ENCODE measurements at regions not wholly inside any gene's neighbourhood (a gene's known extent, or its start where the extent isn't known, plus 50 kb on each side); places are given as distances from the start of the nearest gene placed in this dataset.

DNA sequence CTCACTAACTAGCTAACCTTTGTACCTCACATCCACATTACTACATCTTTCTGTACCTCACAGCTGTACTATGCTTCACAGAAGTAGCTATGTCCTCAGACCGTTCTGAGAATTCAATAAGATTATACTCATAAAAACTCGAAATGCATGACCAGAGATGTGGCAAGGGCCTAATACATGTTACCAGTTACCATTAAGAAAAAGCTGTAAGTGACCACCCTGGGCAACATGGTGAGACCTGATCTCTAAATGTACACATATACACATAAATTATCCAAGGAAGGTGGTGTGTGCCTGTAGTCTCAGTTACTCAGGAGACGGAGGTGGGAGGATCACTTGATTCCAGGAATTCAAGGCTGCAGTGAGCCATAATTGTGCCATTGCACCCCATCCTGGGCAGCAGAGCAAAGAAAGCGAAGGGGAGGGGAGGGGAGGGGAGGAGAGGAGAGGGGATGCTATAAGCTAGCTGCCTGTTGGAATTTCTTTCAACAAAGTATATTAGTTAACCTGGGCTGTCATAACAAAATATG, 482.6 kb upstream of the ZNF717 start:
- TF ChIP-seq POLR2A (IDR thresholded peaks at IDR 0.05), result no peak
- no peak for TF ChIP-seq POLR2AphosphoS5 (IDR thresholded peaks at IDR 0.05)
- no peak for TF ChIP-seq EP300 (IDR thresholded peaks at IDR 0.05)
- TF ChIP-seq, protein P1, sequence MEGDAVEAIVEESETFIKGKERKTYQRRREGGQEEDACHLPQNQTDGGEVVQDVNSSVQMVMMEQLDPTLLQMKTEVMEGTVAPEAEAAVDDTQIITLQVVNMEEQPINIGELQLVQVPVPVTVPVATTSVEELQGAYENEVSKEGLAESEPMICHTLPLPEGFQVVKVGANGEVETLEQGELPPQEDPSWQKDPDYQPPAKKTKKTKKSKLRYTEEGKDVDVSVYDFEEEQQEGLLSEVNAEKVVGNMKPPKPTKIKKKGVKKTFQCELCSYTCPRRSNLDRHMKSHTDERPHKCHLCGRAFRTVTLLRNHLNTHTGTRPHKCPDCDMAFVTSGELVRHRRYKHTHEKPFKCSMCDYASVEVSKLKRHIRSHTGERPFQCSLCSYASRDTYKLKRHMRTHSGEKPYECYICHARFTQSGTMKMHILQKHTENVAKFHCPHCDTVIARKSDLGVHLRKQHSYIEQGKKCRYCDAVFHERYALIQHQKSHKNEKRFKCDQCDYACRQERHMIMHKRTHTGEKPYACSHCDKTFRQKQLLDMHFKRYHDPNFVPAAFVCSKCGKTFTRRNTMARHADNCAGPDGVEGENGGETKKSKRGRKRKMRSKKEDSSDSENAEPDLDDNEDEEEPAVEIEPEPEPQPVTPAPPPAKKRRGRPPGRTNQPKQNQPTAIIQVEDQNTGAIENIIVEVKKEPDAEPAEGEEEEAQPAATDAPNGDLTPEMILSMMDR (IDR thresholded peaks at IDR 0.05), result no peak
- Histone ChIP-seq H3K4me1 (no peaks in the 10 kb centered on the region), H3K9me3 (peaks cover 0 to 4% (median 0%) of the 10 kb centered on the region in 4 donors), H3K36me3 (no peaks in the 10 kb centered on the region), H3K27ac (no peak overlapping the region), H3K27me3 (no peaks in the 10 kb centered on the region), H3K4me3 (no peak overlapping the region)
- 43 to 65% (median 59%) methylated on average over 4 of the region's 4 CpGs for WGBS, 5 donors
- intact Hi-C loops (cut with DNase I; ENCODE audit: low total_unique reads), result no loop called here
- peak in 1 of 2 donors; percentile 1 for DNase-seq

DNA sequence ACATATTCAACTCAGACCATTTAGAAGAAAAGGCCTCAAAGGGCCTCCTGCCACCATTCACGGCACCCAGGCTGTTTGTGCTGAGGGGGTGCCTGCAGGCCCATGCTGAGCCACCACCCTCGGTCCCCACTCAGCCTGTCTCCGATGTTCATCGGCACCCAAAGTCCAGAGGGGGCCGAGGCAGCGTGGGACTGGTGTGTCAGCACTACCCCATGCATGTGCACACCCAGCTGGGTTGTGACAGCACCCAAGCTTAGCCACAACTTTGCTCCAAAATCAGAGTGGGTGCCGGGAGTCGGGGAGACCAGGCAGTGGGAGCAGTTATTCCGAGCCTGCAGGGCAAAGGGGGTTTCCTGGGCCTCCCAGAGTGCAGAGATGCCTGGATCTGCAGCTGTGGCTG, 508.5 kb upstream of the ZNF717 start:
- no peak for DNase-seq
- intact Hi-C loops (cut with DNase I; ENCODE audit: low total_unique reads), result no loop called here
- 79 to 89% (median 85%) methylated on average over 7 to 9 of the region's 9 CpGs for WGBS, 5 donors
- no peak overlapping the region for H3K27ac ChIP-seq
- TF ChIP-seq, protein P1 (IDR thresholded peaks at IDR 0.05), result no peak
- TF ChIP-seq POLR2AphosphoS5 (IDR thresholded peaks at IDR 0.05), result no peak
- no peak for TF ChIP-seq POLR2A (IDR thresholded peaks at IDR 0.05)
- TF ChIP-seq EP300 (IDR thresholded peaks at IDR 0.05), result no peak
- H3K36me3 ChIP-seq, result no peaks in the 10 kb centered on the region
- H3K4me3 ChIP-seq, result no peak overlapping the region
- H3K9me3 ChIP-seq, result peaks cover 0 to 14% (median 9%) of the 10 kb centered on the region in 4 donors
- no peaks in the 10 kb centered on the region for H3K27me3 ChIP-seq
- no peaks in the 10 kb centered on the region for H3K4me1 ChIP-seq

DNA sequence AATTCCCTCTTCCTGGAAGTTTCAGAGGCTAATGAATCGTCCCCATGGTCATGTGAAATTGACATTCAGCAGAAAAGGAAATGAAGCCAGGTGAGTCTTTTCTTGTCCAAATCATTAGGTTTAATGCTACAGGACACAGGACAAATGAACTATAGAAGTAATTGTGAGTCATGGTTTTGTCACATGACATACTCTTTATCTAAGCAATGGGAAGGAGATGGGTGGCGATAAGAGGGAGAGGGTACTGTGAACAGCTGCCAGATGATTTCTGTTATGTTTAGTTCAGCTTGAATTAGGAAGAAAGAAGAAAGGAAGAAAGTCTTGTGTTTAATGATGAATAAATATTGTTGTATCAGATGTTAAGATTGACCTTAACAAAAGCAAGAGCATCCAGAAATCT, 515.4 kb upstream of the ZNF717 start:
- intact Hi-C loops (cut with DNase I; ENCODE audit: low total_unique reads), result no loop called here
- TF ChIP-seq, protein P1 (IDR thresholded peaks at IDR 0.05), result no peak
- TF ChIP-seq POLR2A (IDR thresholded peaks at IDR 0.05) (no peak), EP300 (IDR thresholded peaks at IDR 0.05) (no peak)
- Histone ChIP-seq H3K4me1 (no peaks in the 10 kb centered on the region), H3K9me3 (peaks cover 0 to 7% (median 6%) of the 10 kb centered on the region in 4 donors), H3K27ac (no peak overlapping the region), H3K36me3 (no peaks in the 10 kb centered on the region), H3K27me3 (no peaks in the 10 kb centered on the region), H3K4me3 (no peak overlapping the region)
- WGBS, 5 donors, result 63 to 75% (median 70%) methylated on average over 2 of the region's 2 CpGs
- no peak for DNase-seq

DNA sequence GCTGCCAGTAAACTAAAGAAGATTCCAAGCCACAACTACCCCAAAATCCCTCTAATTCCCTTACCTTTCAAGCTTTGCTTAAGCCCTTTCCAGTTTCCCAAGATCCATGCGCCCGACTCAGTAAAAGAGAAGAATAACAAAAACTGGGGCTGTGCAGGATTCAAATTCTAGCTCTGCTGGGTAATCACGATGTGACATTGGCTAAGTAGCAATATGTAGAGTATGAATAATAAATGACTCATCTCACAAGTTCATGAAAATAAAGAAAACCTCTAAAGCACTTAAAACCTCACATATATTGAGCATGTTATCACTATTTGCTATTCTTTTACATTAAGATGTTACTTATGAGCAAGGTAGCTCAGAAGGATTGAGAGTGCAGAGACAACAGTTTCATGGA, 522.2 kb upstream of the ZNF717 start:
- no peaks in the 10 kb centered on the region for H3K4me1 ChIP-seq
- H3K9me3 ChIP-seq, result peaks cover 0 to 8% (median 0%) of the 10 kb centered on the region in 4 donors
- no peak overlapping the region for H3K4me3 ChIP-seq
- DNase-seq, result no peak
- H3K36me3 ChIP-seq, result no peaks in the 10 kb centered on the region
- TF ChIP-seq EP300 (IDR thresholded peaks at IDR 0.05), result no peak
- no peak overlapping the region for H3K27ac ChIP-seq
- H3K27me3 ChIP-seq, result no peaks in the 10 kb centered on the region
- intact Hi-C loops (cut with DNase I; ENCODE audit: low total_unique reads), result no loop called here
- WGBS, 5 donors, result 87 to 93% (median 90%) methylated on average over 3 of the region's 3 CpGs

DNA sequence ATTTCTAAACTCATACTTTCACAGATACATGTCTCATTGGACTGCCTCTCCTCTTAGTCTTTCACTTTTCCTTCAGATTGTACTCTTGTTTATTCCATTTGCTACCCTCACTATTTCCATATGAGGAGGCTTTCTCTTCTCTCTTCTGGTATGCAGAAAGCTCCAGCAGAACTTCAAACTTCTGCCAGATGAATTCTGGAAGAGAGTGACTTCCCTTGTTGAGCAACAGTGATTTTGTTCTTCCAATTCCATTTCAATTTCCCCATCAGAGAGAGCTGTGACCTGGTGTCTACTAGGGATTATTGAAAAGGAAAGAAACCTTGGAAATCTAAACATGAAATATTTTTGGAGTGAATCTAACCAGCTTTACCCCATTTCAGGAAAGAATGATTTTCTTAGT, 523.2 kb upstream of the ZNF717 start:
- intact Hi-C loops (cut with DNase I; ENCODE audit: low total_unique reads), result no loop called here
- Histone ChIP-seq H3K27me3 (no peaks in the 10 kb centered on the region), H3K27ac (no peak overlapping the region), H3K9me3 (peaks cover 0 to 8% (median 0%) of the 10 kb centered on the region in 4 donors), H3K4me3 (no peak overlapping the region), H3K4me1 (no peaks in the 10 kb centered on the region), H3K36me3 (no peaks in the 10 kb centered on the region)
- no peak for TF ChIP-seq POLR2A (IDR thresholded peaks at IDR 0.05)
- TF ChIP-seq EP300 (IDR thresholded peaks at IDR 0.05), result no peak
- TF ChIP-seq, protein P1 (IDR thresholded peaks at IDR 0.05), result no peak
- TF ChIP-seq POLR2AphosphoS5 (IDR thresholded peaks at IDR 0.05), result no peak
- DNase-seq, result no peak

Measured in stomach (tissue), 8 donors.